Stomach smooth muscle (tissue), 2 donors: ENCODE measurements at regions not wholly inside any gene's neighbourhood (a gene's known extent, or its start where the extent isn't known, plus 50 kb on each side); places are given as distances from the start of the nearest gene placed in this dataset.

ENCODE experiments used
- H3K27ac ChIP-seq: one replicate; pipeline ENCODE4 v1.7.0; 2013; ENCODE audit warnings: mild to moderate bottlenecking, low read length, inconsistent platforms
- H3K27me3 ChIP-seq, 2 donors: one replicate each; pipeline ENCODE4 v1.7.0; 2013; ENCODE audit warnings: low read length in 2 of 2; ENCODE audit not compliant: insufficient read depth in 2 of 2, control insufficient read depth in 1 of 2
- H3K36me3 ChIP-seq, 2 donors: one replicate each; pipeline ENCODE4 v1.7.0; 2013; ENCODE audit warnings: low read length in 2 of 2; ENCODE audit not compliant: control insufficient read depth in 2 of 2, insufficient read depth in 2 of 2
- H3K4me1 ChIP-seq: one replicate; pipeline ENCODE4 v1.7.0; 2013; ENCODE audit warnings: low read length; ENCODE audit not compliant: control insufficient read depth, insufficient read depth
- H3K4me3 ChIP-seq, 2 donors: one replicate each; pipeline ENCODE4 v1.7.0; 2013; ENCODE audit warnings: low read length in 2 of 2
- H3K9ac ChIP-seq, 2 donors: one replicate each; pipeline ENCODE4 v1.7.0; 2013; ENCODE audit warnings: low read length in 2 of 2, mild to moderate bottlenecking in 1 of 2
- H3K9me3 ChIP-seq, 2 donors: one replicate each; pipeline ENCODE4 v1.7.0; 2013; ENCODE audit warnings: low read length in 2 of 2; ENCODE audit not compliant: control insufficient read depth in 2 of 2
- donor health status: healthy.
- donor health status: Pancreatic carcinoma.

- Histone ChIP-seq H3K27me3 (no peaks in the 10 kb centered on the region), H3K36me3 (no peaks in the 10 kb centered on the region), H3K4me1 (no peaks in the 10 kb centered on the region), H3K9me3 (peaks cover 0 to 7% of the 10 kb centered on the region in 2 donors), H3K9ac (no peak overlapping the region), H3K4me3 (no peak overlapping the region), H3K27ac (no peak overlapping the region)
Measured at GRCh38 chr5:25570067-25570583, 925.3 kb upstream of the CDH10 start.

DNA sequence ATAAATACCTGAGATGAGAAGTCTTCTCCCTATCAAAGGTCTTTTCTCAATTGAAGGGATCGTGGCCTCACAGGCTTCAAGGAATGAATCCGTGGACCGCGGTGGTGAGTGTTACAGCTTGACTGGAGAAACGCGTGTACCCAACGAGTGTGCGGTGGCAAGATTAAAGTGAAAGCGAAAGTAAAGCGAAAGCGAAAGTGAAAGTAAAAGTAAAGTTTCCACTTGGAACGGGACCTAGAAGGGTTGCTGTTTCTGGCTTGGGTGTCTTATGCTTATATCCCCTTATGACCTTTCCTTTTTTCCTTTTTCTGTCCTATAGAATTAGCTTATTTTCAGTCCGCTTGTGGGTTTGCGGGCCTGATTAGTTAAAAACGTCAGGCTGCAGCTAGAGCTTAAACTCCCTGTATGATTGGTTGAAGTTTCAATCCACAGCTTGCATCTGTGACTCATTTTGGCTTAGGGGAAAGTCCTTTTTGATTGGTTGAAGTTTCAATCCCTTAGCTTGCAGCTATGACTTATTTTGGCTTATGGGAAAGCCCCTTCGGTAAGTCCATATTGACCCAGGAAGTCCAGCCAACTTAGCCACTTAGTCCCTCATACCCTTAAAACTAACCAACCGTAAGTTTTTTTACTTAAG, 924.3 kb upstream of the CDH10 start:
- no peaks in the 10 kb centered on the region for H3K36me3 ChIP-seq
- H3K9ac ChIP-seq: no peak overlapping the region
- H3K27me3 ChIP-seq: no peaks in the 10 kb centered on the region

GRCh38 chr5:25568294-25568693, 923.5 kb upstream of the CDH10 start:
- H3K36me3 ChIP-seq: no peaks in the 10 kb centered on the region
- no peak overlapping the region for H3K4me3 ChIP-seq

More for the DNA sequence above, 924.3 kb upstream of the CDH10 start:
- Histone ChIP-seq H3K4me1 (no peaks in the 10 kb centered on the region), H3K27ac (no peak overlapping the region), H3K9me3 (peaks cover 0 to 7% of the 10 kb centered on the region in 2 donors), H3K4me3 (no peak overlapping the region)

DNA sequence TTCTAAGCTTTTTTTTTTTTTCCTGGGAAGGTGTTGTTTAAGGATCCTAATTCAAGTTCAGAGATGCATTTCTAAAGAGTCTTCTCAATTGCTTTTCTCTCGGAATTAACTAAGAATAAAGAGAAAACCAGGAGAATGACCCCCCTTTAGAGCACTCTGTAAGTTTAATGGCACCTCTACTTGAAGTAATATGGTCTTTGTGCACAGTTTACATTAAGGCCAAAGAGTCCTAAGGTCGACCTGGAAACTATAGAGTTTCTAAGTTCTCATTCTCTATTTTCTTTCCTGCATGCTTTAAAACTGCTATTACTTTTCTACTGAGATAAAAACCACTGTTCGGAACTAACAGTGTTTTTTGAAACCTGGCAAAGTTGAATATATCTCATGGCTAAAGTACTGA, 923.1 kb upstream of the CDH10 start:
- Histone ChIP-seq H3K36me3 (no peaks in the 10 kb centered on the region), H3K27ac (no peak overlapping the region), H3K27me3 (no peaks in the 10 kb centered on the region), H3K4me1 (no peaks in the 10 kb centered on the region), H3K4me3 (no peak overlapping the region), H3K9me3 (peaks cover 0 to 7% of the 10 kb centered on the region in 2 donors), H3K9ac (no peak overlapping the region)

More at GRCh38 chr5:25568294-25568693, 923.5 kb upstream of the CDH10 start:
- no peaks in the 10 kb centered on the region for H3K4me1 ChIP-seq
- H3K9ac ChIP-seq: no peak overlapping the region
- H3K27me3 ChIP-seq: no peaks in the 10 kb centered on the region
- no peak overlapping the region for H3K27ac ChIP-seq
- H3K9me3 ChIP-seq: peaks cover 0 to 7% of the 10 kb centered on the region in 2 donors

GRCh38 chr5:25562656-25563055, 917.9 kb upstream of the CDH10 start:
- H3K27me3 ChIP-seq: no peaks in the 10 kb centered on the region
- no peaks in the 10 kb centered on the region for H3K4me1 ChIP-seq
- H3K36me3 ChIP-seq: no peaks in the 10 kb centered on the region
- H3K9me3 ChIP-seq: no peaks in the 10 kb centered on the region
- no peak overlapping the region for H3K4me3 ChIP-seq
- no peak overlapping the region for H3K27ac ChIP-seq
- no peak overlapping the region for H3K9ac ChIP-seq

- Histone ChIP-seq H3K4me1 (no peaks in the 10 kb centered on the region), H3K9ac (no peak overlapping the region), H3K9me3 (no peaks in the 10 kb centered on the region), H3K36me3 (no peaks in the 10 kb centered on the region), H3K27me3 (no peaks in the 10 kb centered on the region), H3K27ac (no peak overlapping the region), H3K4me3 (no peak overlapping the region)
Measured at GRCh38 chr5:25554077-25554476, 909.3 kb upstream of the CDH10 start.

- Histone ChIP-seq H3K4me3 (no peak overlapping the region), H3K9ac (no peak overlapping the region), H3K4me1 (no peaks in the 10 kb centered on the region), H3K27me3 (no peaks in the 10 kb centered on the region), H3K27ac (no peak overlapping the region), H3K36me3 (no peaks in the 10 kb centered on the region), H3K9me3 (no peaks in the 10 kb centered on the region)
Measured at GRCh38 chr5:25552871-25553481, 908.2 kb upstream of the CDH10 start.

DNA sequence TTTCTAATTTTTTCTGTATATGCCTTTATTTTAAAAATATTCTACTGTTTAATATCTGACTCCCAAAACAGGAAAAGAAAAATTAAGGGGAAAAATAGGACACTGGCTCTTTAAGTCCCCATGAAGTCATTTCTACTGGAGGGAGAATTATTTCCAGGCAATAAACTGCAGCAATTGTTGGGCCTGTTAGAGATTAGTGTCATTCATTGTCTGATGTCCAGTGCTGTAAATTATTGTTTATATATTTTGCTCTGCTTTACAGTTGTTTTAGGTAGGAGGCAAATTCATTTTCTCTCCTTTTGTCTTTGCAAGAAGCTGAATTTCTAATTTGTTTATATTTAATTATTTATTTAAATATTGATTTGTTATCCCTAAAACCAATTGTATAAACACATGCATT, 906.0 kb upstream of the CDH10 start:
- Histone ChIP-seq H3K9ac (no peak overlapping the region), H3K9me3 (no peaks in the 10 kb centered on the region), H3K27ac (no peak overlapping the region), H3K27me3 (no peaks in the 10 kb centered on the region), H3K4me3 (no peak overlapping the region), H3K36me3 (no peaks in the 10 kb centered on the region), H3K4me1 (no peaks in the 10 kb centered on the region)

- Histone ChIP-seq H3K9ac (no peak overlapping the region), H3K4me1 (no peaks in the 10 kb centered on the region), H3K27ac (no peak overlapping the region), H3K9me3 (no peaks in the 10 kb centered on the region), H3K4me3 (no peak overlapping the region), H3K36me3 (no peaks in the 10 kb centered on the region), H3K27me3 (no peaks in the 10 kb centered on the region)
Measured at GRCh38 chr5:25544652-25545249, 900.0 kb upstream of the CDH10 start.

DNA sequence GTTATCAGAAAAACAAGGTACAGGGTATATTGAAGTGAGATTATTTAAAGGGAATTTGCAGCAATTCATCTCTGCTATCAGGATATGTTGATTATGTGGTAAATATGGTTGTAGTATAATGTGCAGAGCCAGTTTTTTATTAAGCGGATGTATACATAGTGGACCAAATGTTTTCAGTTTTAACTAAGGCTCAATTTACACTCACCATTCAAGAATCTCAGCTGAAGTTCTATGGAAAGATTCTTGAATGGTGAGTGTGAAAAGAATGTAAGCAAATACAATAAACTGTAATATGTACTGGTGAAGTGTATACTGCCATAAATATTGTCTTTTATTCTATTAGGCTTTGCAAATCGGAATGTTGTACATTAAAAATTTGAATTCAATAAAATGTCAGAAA, 895.9 kb upstream of the CDH10 start:
- Histone ChIP-seq H3K9ac (no peak overlapping the region), H3K4me3 (no peak overlapping the region), H3K27me3 (no peaks in the 10 kb centered on the region), H3K36me3 (no peaks in the 10 kb centered on the region), H3K27ac (no peak overlapping the region), H3K4me1 (no peaks in the 10 kb centered on the region), H3K9me3 (no peaks in the 10 kb centered on the region)

DNA sequence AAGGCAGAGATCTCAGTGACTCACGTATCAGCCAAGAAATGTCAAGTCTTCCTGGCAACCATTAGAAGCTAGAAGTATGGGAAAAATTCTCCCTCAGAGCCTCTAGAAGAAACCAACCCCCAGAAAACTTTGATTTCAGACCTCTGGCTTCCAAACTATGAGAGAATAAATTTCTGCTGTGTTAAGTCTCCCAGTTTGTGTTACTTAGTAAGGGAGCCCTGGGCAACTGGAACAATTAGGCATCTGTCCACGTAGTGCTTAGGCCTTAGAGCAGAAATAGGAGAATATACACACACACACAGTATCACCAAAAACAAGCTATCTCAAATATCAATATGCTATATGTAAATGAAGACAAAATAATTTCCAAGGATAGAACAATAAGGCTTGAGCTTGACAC, 894.8 kb upstream of the CDH10 start:
- no peaks in the 10 kb centered on the region for H3K36me3 ChIP-seq
- no peaks in the 10 kb centered on the region for H3K4me1 ChIP-seq
- no peak overlapping the region for H3K4me3 ChIP-seq
- H3K27me3 ChIP-seq: no peaks in the 10 kb centered on the region
- H3K9ac ChIP-seq: no peak overlapping the region
- H3K27ac ChIP-seq: no peak overlapping the region
- H3K9me3 ChIP-seq: no peaks in the 10 kb centered on the region
